ENCODE measurements at regions not wholly inside any gene's neighbourhood (a gene's known extent, or its start where the extent isn't known, plus 50 kb on each side); places are given as distances from the start of the nearest gene placed in this dataset.

GRCh38 chr3:61422945-61423673, 138.3 kb upstream of the PTPRG start:
- POLR2A ChIA-PET = no interaction called here
- Histone ChIP-seq H3K4me1 (ENCODE audit: control insufficient read depth, insufficient read depth, low read length) (no peaks in the 10 kb centered on the region), H3K36me3 (ENCODE audit: control insufficient read depth in 2 of 2, insufficient read depth in 1 of 2, low read length in 2 of 2) (no peaks in the 10 kb centered on the region), H3K9me3 (ENCODE audit: control insufficient read depth, insufficient read depth, low read depth, low read length) (no peaks in the 10 kb centered on the region), H3K4me3 (ENCODE audit: low read depth, low read length) (no peak overlapping the region), H3K27ac (ENCODE audit: extremely low read depth, low read depth, low read length) (no peak overlapping the region)
- CTCF ChIA-PET = no interaction called here
- TF ChIP-seq ZNF549 (tag by site-specific recombination; IDR thresholded peaks at IDR 0.05) = no peak
- TF ChIP-seq ZNF580 (tag by site-specific recombination; IDR thresholded peaks at IDR 0.05) = no peak
- TF ChIP-seq PRDM4 (tag by site-specific recombination; IDR thresholded peaks at IDR 0.05) = no peak
- TF ChIP-seq ZIC2 (tag by site-specific recombination; IDR thresholded peaks at IDR 0.05) = no peak
- TF ChIP-seq ZNF777 (tag by site-specific recombination; IDR thresholded peaks at IDR 0.05; ENCODE audit: borderline replicate concordance) = no peak
- TF ChIP-seq ZNF350 (tag by site-specific recombination; IDR thresholded peaks at IDR 0.05) = no peak
- TF ChIP-seq PATZ1 (tag by site-specific recombination; IDR thresholded peaks at IDR 0.05) = no peak
- no peak for TF ChIP-seq ZNF561 (tag by site-specific recombination; IDR thresholded peaks at IDR 0.05; ENCODE audit: borderline replicate concordance)
- no peak for TF ChIP-seq ZNF138 (tag by site-specific recombination; IDR thresholded peaks at IDR 0.05; ENCODE audit: borderline replicate concordance)
- no peak for TF ChIP-seq ZNF558 (tag by site-specific recombination; IDR thresholded peaks at IDR 0.05)
- no peak for TF ChIP-seq ZSCAN18 (tag by site-specific recombination; IDR thresholded peaks at IDR 0.05)
- no peak for TF ChIP-seq ZNF600 (tag by site-specific recombination; IDR thresholded peaks at IDR 0.05)
- TF ChIP-seq ZNF19 (tag by site-specific recombination; IDR thresholded peaks at IDR 0.05; ENCODE audit: low read depth) = no peak
- TF ChIP-seq ZBTB20 (tag by site-specific recombination; IDR thresholded peaks at IDR 0.05) = no peak

- no peak for TF ChIP-seq TCF7L2 (IDR thresholded peaks at IDR 0.05; ENCODE audit: borderline replicate concordance, low read depth, low read length)
- no peak for TF ChIP-seq SP2 (tag by site-specific recombination; IDR thresholded peaks at IDR 0.05)
- TF ChIP-seq ZSCAN5A (tag by site-specific recombination; IDR thresholded peaks at IDR 0.05) = no peak
- TF ChIP-seq ZNF658 (tag by site-specific recombination; IDR thresholded peaks at IDR 0.05) = no peak
- TF ChIP-seq ZNF777 (tag by site-specific recombination; IDR thresholded peaks at IDR 0.05; ENCODE audit: borderline replicate concordance) = no peak
- TF ChIP-seq GLIS2 (tag by site-specific recombination; IDR thresholded peaks at IDR 0.05) = no peak
- TF ChIP-seq ZNF391 (tag by site-specific recombination; IDR thresholded peaks at IDR 0.05; ENCODE audit: borderline replicate concordance, low read depth) = no peak
- TF ChIP-seq YY1 (tag by site-specific recombination; IDR thresholded peaks at IDR 0.05) = no peak
- TF ChIP-seq ZNF214 (tag by site-specific recombination; IDR thresholded peaks at IDR 0.05; ENCODE audit: borderline replicate concordance) = no peak
- TF ChIP-seq INSM2 (tag by site-specific recombination; IDR thresholded peaks at IDR 0.05) = no peak
- H3K36me3 ChIP-seq (ENCODE audit: control insufficient read depth in 2 of 2, insufficient read depth in 1 of 2, low read length in 2 of 2) = no peaks in the 10 kb centered on the region
- CTCF ChIA-PET = interaction anchor here (0.6 kb wide), 1 partner anchor 531 kb away, joined by 4 read pairs; no protein-coding TSS in a partner anchor
These were observed 136.0 kb upstream of the PTPRG start for GRCh38 chr3:61425356-61425755.

More at GRCh38 chr3:61425356-61425755, 136.0 kb upstream of the PTPRG start:
- POLR2A ChIA-PET = no interaction called here
- Histone ChIP-seq H3K27ac (ENCODE audit: extremely low read depth, low read depth, low read length) (no peak overlapping the region), H3K9me3 (ENCODE audit: control insufficient read depth, insufficient read depth, low read depth, low read length) (no peaks in the 10 kb centered on the region), H3K4me1 (ENCODE audit: control insufficient read depth, insufficient read depth, low read length) (no peaks in the 10 kb centered on the region), H3K4me3 (ENCODE audit: low read depth, low read length) (no peak overlapping the region)

Measured in HEK293 (cell line).